ENCODE measurements at regions not wholly inside any gene's neighbourhood (a gene's known extent, or its start where the extent isn't known, plus 50 kb on each side); places are given as distances from the start of the nearest gene placed in this dataset.

- H3K36me3 ChIP-seq (ENCODE audit: control insufficient read depth, insufficient read depth, low read length) = no peaks in the 10 kb centered on the region
- H3K9ac ChIP-seq (ENCODE audit: low read length) = no peak overlapping the region
- H3K4me2 ChIP-seq (ENCODE audit: low read length) = no peak overlapping the region
- DNase-seq = no peak
- H3K79me2 ChIP-seq (ENCODE audit: control insufficient read depth, insufficient read depth, low read length) = no peaks in the 10 kb centered on the region
- H3K4me3 ChIP-seq (ENCODE audit: low read length) = no peak overlapping the region
- no peak overlapping the region for H2BK5ac ChIP-seq (ENCODE audit: low read length)
- H2AK5ac ChIP-seq (ENCODE audit: low read length) = no peak overlapping the region
- H3K56ac ChIP-seq (ENCODE audit: low read length) = no peak overlapping the region
- H3K27me3 ChIP-seq (ENCODE audit: insufficient read depth, low read length, poor library complexity) = no peaks in the 10 kb centered on the region
- H3K23ac ChIP-seq (ENCODE audit: low read length) = no peak overlapping the region
- H2BK15ac ChIP-seq (replicated peaks; ENCODE audit: low read depth) = no peak overlapping the region
- no peak overlapping the region for H3K4ac ChIP-seq (ENCODE audit: low read depth, low read length)
- no peaks in the 10 kb centered on the region for H3K79me1 ChIP-seq (ENCODE audit: low read length)
- no CpG with 5 or more reads among the region's 9 CpGs for WGBS (ENCODE audit: extremely low coverage, insufficient coverage, low lambda C conversion rate)
- no peak overlapping the region for H3K27ac ChIP-seq (ENCODE audit: low read depth, low read length)
- no peak overlapping the region for H4K8ac ChIP-seq (ENCODE audit: low read depth, low read length)
- no peak overlapping the region for H2BK120ac ChIP-seq (ENCODE audit: low read depth, low read length)
- H3K18ac ChIP-seq (ENCODE audit: low read length) = no peak overlapping the region
- no peaks in the 10 kb centered on the region for H3K4me1 ChIP-seq (ENCODE audit: control insufficient read depth, low read depth, low read length)
- H4K5ac ChIP-seq (ENCODE audit: low read length) = no peak overlapping the region
Measured at GRCh38 chrX:96445531-96446065, 239.0 kb upstream of the DIAPH2 start.

DNA sequence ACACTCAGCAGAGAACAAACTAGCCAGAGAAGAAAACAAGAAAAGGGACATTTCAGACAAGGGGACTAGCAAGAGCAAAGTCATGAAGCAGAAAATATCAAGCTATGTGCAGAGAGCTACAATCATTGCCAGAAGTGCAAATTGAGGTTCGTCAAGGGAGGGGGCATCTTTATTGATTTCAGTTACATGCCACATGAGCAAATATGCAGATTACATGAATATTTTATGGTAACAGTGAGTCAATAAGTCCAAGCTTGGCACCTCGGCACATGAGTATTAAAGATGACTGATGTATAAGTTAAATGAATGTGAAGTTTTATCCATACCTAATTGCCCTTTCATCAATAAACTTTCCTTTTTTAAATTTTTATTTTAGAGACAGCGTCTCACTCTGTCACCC, 238.1 kb upstream of the DIAPH2 start:
- no peaks in the 10 kb centered on the region for H3K79me1 ChIP-seq (ENCODE audit: low read length)
- H3K9ac ChIP-seq (ENCODE audit: low read length) = no peak overlapping the region
- H3K36me3 ChIP-seq (ENCODE audit: control insufficient read depth, insufficient read depth, low read length) = no peaks in the 10 kb centered on the region
- no peak overlapping the region for H3K56ac ChIP-seq (ENCODE audit: low read length)
- no peak overlapping the region for H4K5ac ChIP-seq (ENCODE audit: low read length)
- WGBS (ENCODE audit: extremely low coverage, insufficient coverage, low lambda C conversion rate) = no CpG with 5 or more reads among the region's 3 CpGs
- no peak for DNase-seq
- H3K4me1 ChIP-seq (ENCODE audit: control insufficient read depth, low read depth, low read length) = no peaks in the 10 kb centered on the region
- no peaks in the 10 kb centered on the region for H3K27me3 ChIP-seq (ENCODE audit: insufficient read depth, low read length, poor library complexity)
- no peak overlapping the region for H2BK120ac ChIP-seq (ENCODE audit: low read depth, low read length)
- H2AK5ac ChIP-seq (ENCODE audit: low read length) = no peak overlapping the region
- no peaks in the 10 kb centered on the region for H3K79me2 ChIP-seq (ENCODE audit: control insufficient read depth, insufficient read depth, low read length)
- H3K18ac ChIP-seq (ENCODE audit: low read length) = no peak overlapping the region
- H3K4me3 ChIP-seq (ENCODE audit: low read length) = no peak overlapping the region
- no peak overlapping the region for H3K4ac ChIP-seq (ENCODE audit: low read depth, low read length)
- H3K27ac ChIP-seq (ENCODE audit: low read depth, low read length) = no peak overlapping the region
- H3K4me2 ChIP-seq (ENCODE audit: low read length) = no peak overlapping the region
- no peak overlapping the region for H3K23ac ChIP-seq (ENCODE audit: low read length)
- no peak overlapping the region for H2BK15ac ChIP-seq (replicated peaks; ENCODE audit: low read depth)
- H2BK5ac ChIP-seq (ENCODE audit: low read length) = no peak overlapping the region
- H4K8ac ChIP-seq (ENCODE audit: low read depth, low read length) = no peak overlapping the region

DNA sequence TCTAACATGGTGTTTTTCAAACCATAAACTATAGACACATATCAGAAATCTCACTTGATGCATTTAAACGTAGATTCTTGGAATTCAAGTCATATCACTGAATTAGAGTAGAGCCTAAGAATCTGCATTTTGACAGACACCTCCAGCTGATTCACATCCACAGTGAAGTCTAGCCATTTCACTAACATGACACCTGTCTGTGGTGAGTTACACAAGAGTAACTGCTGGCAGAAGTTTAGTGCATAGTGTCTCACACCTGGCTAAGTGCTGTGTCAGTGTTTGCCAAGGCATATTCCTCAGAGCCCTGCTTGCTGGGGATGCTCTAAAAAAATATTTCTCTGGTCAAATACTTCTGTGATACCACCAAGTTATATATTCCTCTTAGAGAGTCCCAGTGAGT, 237.5 kb upstream of the DIAPH2 start:
- no peak overlapping the region for H4K8ac ChIP-seq (ENCODE audit: low read depth, low read length)
- no peak for DNase-seq
- H3K36me3 ChIP-seq (ENCODE audit: control insufficient read depth, insufficient read depth, low read length) = no peaks in the 10 kb centered on the region
- no peak overlapping the region for H2AK5ac ChIP-seq (ENCODE audit: low read length)
- H2BK15ac ChIP-seq (replicated peaks; ENCODE audit: low read depth) = no peak overlapping the region
- H3K4me1 ChIP-seq (ENCODE audit: control insufficient read depth, low read depth, low read length) = no peaks in the 10 kb centered on the region
- H3K79me2 ChIP-seq (ENCODE audit: control insufficient read depth, insufficient read depth, low read length) = no peaks in the 10 kb centered on the region
- H2BK5ac ChIP-seq (ENCODE audit: low read length) = no peak overlapping the region
- H4K5ac ChIP-seq (ENCODE audit: low read length) = no peak overlapping the region
- no CpG with 5 or more reads among the region's 1 CpG for WGBS (ENCODE audit: extremely low coverage, insufficient coverage, low lambda C conversion rate)
- H3K4me3 ChIP-seq (ENCODE audit: low read length) = no peak overlapping the region
- H3K79me1 ChIP-seq (ENCODE audit: low read length) = no peaks in the 10 kb centered on the region
- no peak overlapping the region for H3K23ac ChIP-seq (ENCODE audit: low read length)
- no peak overlapping the region for H3K56ac ChIP-seq (ENCODE audit: low read length)
- no peak overlapping the region for H2BK120ac ChIP-seq (ENCODE audit: low read depth, low read length)
- no peak overlapping the region for H3K18ac ChIP-seq (ENCODE audit: low read length)
- H3K27ac ChIP-seq (ENCODE audit: low read depth, low read length) = no peak overlapping the region
- no peak overlapping the region for H3K9ac ChIP-seq (ENCODE audit: low read length)
- H3K27me3 ChIP-seq (ENCODE audit: insufficient read depth, low read length, poor library complexity) = no peaks in the 10 kb centered on the region
- H3K4me2 ChIP-seq (ENCODE audit: low read length) = no peak overlapping the region
- no peak overlapping the region for H3K4ac ChIP-seq (ENCODE audit: low read depth, low read length)

DNA sequence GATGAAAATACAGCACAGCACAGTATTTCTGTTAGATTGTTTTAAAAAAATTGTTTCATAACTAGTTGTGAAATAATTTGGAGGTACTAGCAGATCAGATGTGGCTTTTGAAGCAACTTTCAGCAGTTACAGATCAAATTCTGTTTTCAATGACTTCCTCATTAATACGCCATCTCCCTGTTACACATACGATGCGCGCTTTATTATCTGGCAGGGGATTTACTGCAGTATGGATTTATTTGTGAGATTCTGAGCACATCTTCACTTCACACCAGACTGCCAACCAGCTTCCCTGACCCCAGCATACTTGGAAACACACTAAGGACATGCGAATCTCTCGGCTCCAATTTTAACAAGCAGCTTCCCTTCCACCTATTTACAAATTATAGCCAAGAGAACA, 235.5 kb upstream of the DIAPH2 start:
- Histone ChIP-seq H3K27ac (ENCODE audit: low read depth, low read length) (no peak overlapping the region), H3K9ac (ENCODE audit: low read length) (no peak overlapping the region), H3K4me2 (ENCODE audit: low read length) (no peak overlapping the region), H2BK15ac (replicated peaks; ENCODE audit: low read depth) (no peak overlapping the region), H3K79me1 (ENCODE audit: low read length) (no peaks in the 10 kb centered on the region), H3K27me3 (ENCODE audit: insufficient read depth, low read length, poor library complexity) (no peaks in the 10 kb centered on the region), H4K8ac (ENCODE audit: low read depth, low read length) (no peak overlapping the region), H3K4ac (ENCODE audit: low read depth, low read length) (no peak overlapping the region), H3K36me3 (ENCODE audit: control insufficient read depth, insufficient read depth, low read length) (no peaks in the 10 kb centered on the region), H3K18ac (ENCODE audit: low read length) (no peak overlapping the region), H3K79me2 (ENCODE audit: control insufficient read depth, insufficient read depth, low read length) (no peaks in the 10 kb centered on the region), H2AK5ac (ENCODE audit: low read length) (no peak overlapping the region), H2BK120ac (ENCODE audit: low read depth, low read length) (no peak overlapping the region), H3K56ac (ENCODE audit: low read length) (no peak overlapping the region), H4K5ac (ENCODE audit: low read length) (no peak overlapping the region), H3K4me3 (ENCODE audit: low read length) (no peak overlapping the region), H3K23ac (ENCODE audit: low read length) (no peak overlapping the region), H3K4me1 (ENCODE audit: control insufficient read depth, low read depth, low read length) (no peaks in the 10 kb centered on the region), H2BK5ac (ENCODE audit: low read length) (no peak overlapping the region)
- no peak for DNase-seq
- WGBS (ENCODE audit: extremely low coverage, insufficient coverage, low lambda C conversion rate) = no CpG with 5 or more reads among the region's 6 CpGs

- Histone ChIP-seq H4K5ac (ENCODE audit: low read length) (no peak overlapping the region), H2AK5ac (ENCODE audit: low read length) (no peak overlapping the region), H3K9ac (ENCODE audit: low read length) (no peak overlapping the region), H3K79me1 (ENCODE audit: low read length) (no peaks in the 10 kb centered on the region), H3K56ac (ENCODE audit: low read length) (no peak overlapping the region), H2BK15ac (replicated peaks; ENCODE audit: low read depth) (no peak overlapping the region), H3K4me2 (ENCODE audit: low read length) (no peak overlapping the region), H3K4ac (ENCODE audit: low read depth, low read length) (no peak overlapping the region), H2BK120ac (ENCODE audit: low read depth, low read length) (no peak overlapping the region), H2BK5ac (ENCODE audit: low read length) (no peak overlapping the region), H4K8ac (ENCODE audit: low read depth, low read length) (no peak overlapping the region), H3K18ac (ENCODE audit: low read length) (no peak overlapping the region), H3K36me3 (ENCODE audit: control insufficient read depth, insufficient read depth, low read length) (no peaks in the 10 kb centered on the region), H3K23ac (ENCODE audit: low read length) (no peak overlapping the region), H3K4me1 (ENCODE audit: control insufficient read depth, low read depth, low read length) (no peaks in the 10 kb centered on the region), H3K79me2 (ENCODE audit: control insufficient read depth, insufficient read depth, low read length) (no peaks in the 10 kb centered on the region), H3K27me3 (ENCODE audit: insufficient read depth, low read length, poor library complexity) (no peaks in the 10 kb centered on the region), H3K4me3 (ENCODE audit: low read length) (no peak overlapping the region), H3K27ac (ENCODE audit: low read depth, low read length) (no peak overlapping the region)
- no peak for DNase-seq
Measured at GRCh38 chrX:96449896-96450295, 234.7 kb upstream of the DIAPH2 start.

GRCh38 chrX:96453139-96453538, 231.5 kb upstream of the DIAPH2 start:
- Histone ChIP-seq H3K23ac (ENCODE audit: low read length) (no peak overlapping the region), H3K9ac (ENCODE audit: low read length) (no peak overlapping the region), H2BK120ac (ENCODE audit: low read depth, low read length) (no peak overlapping the region), H3K4me3 (ENCODE audit: low read length) (no peak overlapping the region), H3K36me3 (ENCODE audit: control insufficient read depth, insufficient read depth, low read length) (no peaks in the 10 kb centered on the region), H3K4me1 (ENCODE audit: control insufficient read depth, low read depth, low read length) (no peaks in the 10 kb centered on the region), H3K18ac (ENCODE audit: low read length) (no peak overlapping the region), H3K79me1 (ENCODE audit: low read length) (no peaks in the 10 kb centered on the region), H3K27ac (ENCODE audit: low read depth, low read length) (no peak overlapping the region), H2BK5ac (ENCODE audit: low read length) (no peak overlapping the region), H3K4me2 (ENCODE audit: low read length) (no peak overlapping the region), H3K27me3 (ENCODE audit: insufficient read depth, low read length, poor library complexity) (no peaks in the 10 kb centered on the region), H4K8ac (ENCODE audit: low read depth, low read length) (no peak overlapping the region), H4K5ac (ENCODE audit: low read length) (no peak overlapping the region), H2AK5ac (ENCODE audit: low read length) (no peak overlapping the region), H3K4ac (ENCODE audit: low read depth, low read length) (no peak overlapping the region), H3K56ac (ENCODE audit: low read length) (no peak overlapping the region), H2BK15ac (replicated peaks; ENCODE audit: low read depth) (no peak overlapping the region), H3K79me2 (ENCODE audit: control insufficient read depth, insufficient read depth, low read length) (no peaks in the 10 kb centered on the region)
- DNase-seq = no peak
- no CpG with 5 or more reads among the region's 3 CpGs for WGBS (ENCODE audit: extremely low coverage, insufficient coverage, low lambda C conversion rate)
